ENCODE measurements at regions not wholly inside any gene's neighbourhood (a gene's known extent, or its start where the extent isn't known, plus 50 kb on each side); places are given as distances from the start of the nearest gene placed in this dataset.

GRCh38 chr9:99567436-99567835 is 254.2 kb upstream of the NR4A3 start:
- Histone ChIP-seq H3K36me3 (no peaks in the 10 kb centered on the region), H3K27ac (no peak overlapping the region), H3K4me1 (no peaks in the 10 kb centered on the region), H3K9me3 (no peaks in the 10 kb centered on the region), H3K27me3 (no peaks in the 10 kb centered on the region), H3K4me3 (no peak overlapping the region)
- no peak for TF ChIP-seq CTCF (IDR thresholded peaks at IDR 0.05)
- TF ChIP-seq POLR2A (IDR thresholded peaks at IDR 0.05), result no peak
- no peak for DNase-seq
- intact Hi-C loops (cut with DNase I; ENCODE audit: low total_unique reads), result no loop called here

- Histone ChIP-seq H3K36me3 (no peaks in the 10 kb centered on the region), H3K4me3 (no peak overlapping the region), H3K27me3 (no peaks in the 10 kb centered on the region), H3K27ac (no peak overlapping the region), H3K9me3 (no peaks in the 10 kb centered on the region), H3K4me1 (no peaks in the 10 kb centered on the region)
- DNase-seq, result no peak
- intact Hi-C loops (cut with DNase I; ENCODE audit: low total_unique reads), result no loop called here
- TF ChIP-seq CTCF (IDR thresholded peaks at IDR 0.05) (no peak), POLR2A (IDR thresholded peaks at IDR 0.05) (no peak)
Observed at GRCh38 chr9:99569840-99570239, 251.8 kb upstream of the NR4A3 start.

- intact Hi-C loops (cut with DNase I; ENCODE audit: low total_unique reads), result no loop called here
- no peak for DNase-seq
- Histone ChIP-seq H3K9me3 (no peaks in the 10 kb centered on the region), H3K27ac (no peak overlapping the region), H3K4me3 (no peak overlapping the region), H3K36me3 (no peaks in the 10 kb centered on the region), H3K27me3 (no peaks in the 10 kb centered on the region), H3K4me1 (no peaks in the 10 kb centered on the region)
- no peak for TF ChIP-seq POLR2A (IDR thresholded peaks at IDR 0.05)
- TF ChIP-seq CTCF (IDR thresholded peaks at IDR 0.05), result no peak
Observed at GRCh38 chr9:99572567-99572966, 249.1 kb upstream of the NR4A3 start.

GRCh38 chr9:99573085-99573484 is 248.6 kb upstream of the NR4A3 start:
- Histone ChIP-seq H3K27me3 (no peaks in the 10 kb centered on the region), H3K4me3 (no peak overlapping the region), H3K27ac (no peak overlapping the region), H3K9me3 (no peaks in the 10 kb centered on the region), H3K4me1 (no peaks in the 10 kb centered on the region), H3K36me3 (no peaks in the 10 kb centered on the region)
- TF ChIP-seq CTCF (IDR thresholded peaks at IDR 0.05) (no peak), POLR2A (IDR thresholded peaks at IDR 0.05) (no peak)
- intact Hi-C loops (cut with DNase I; ENCODE audit: low total_unique reads), result no loop called here
- no peak for DNase-seq

- H3K36me3 ChIP-seq, result no peaks in the 10 kb centered on the region
- no peaks in the 10 kb centered on the region for H3K9me3 ChIP-seq
- no peak for DNase-seq
- TF ChIP-seq CTCF (IDR thresholded peaks at IDR 0.05), result no peak
- TF ChIP-seq POLR2A (IDR thresholded peaks at IDR 0.05), result no peak
- no peaks in the 10 kb centered on the region for H3K4me1 ChIP-seq
- no peak overlapping the region for H3K4me3 ChIP-seq
- H3K27me3 ChIP-seq, result no peaks in the 10 kb centered on the region
- H3K27ac ChIP-seq, result no peak overlapping the region
- intact Hi-C loops (cut with DNase I; ENCODE audit: low total_unique reads), result no loop called here
Observed at GRCh38 chr9:99573886-99574285, 247.8 kb upstream of the NR4A3 start.

Data from uterus (tissue), 3 donors.